ENCODE measurements at regions not wholly inside any gene's neighbourhood (a gene's known extent, or its start where the extent isn't known, plus 50 kb on each side); places are given as distances from the start of the nearest gene placed in this dataset.
A peak's percentile ranks its signal among the peaks of the same experiment; 100 is the strongest.

- peaks cover 0 to 18% of the 10 kb centered on the region in 2 experiments; a peak in 2 of 5 replicates for H3K27me3 ChIP-seq (ENCODE audit: control insufficient read depth in 1 of 2, insufficient read depth in 2 of 2, low read length in 2 of 2)
- intact Hi-C loops (cut with micrococcal nuclease; ENCODE audit: unreplicated experiment) (no loop called here), in situ Hi-C loops (cut with HindIII; ENCODE audit: extremely low pct_ligation_motif_present, low pct_unique_long_range_greater_than_20kb) (no loop called here)
- H3K4me3 ChIP-seq (replicated peaks in 1 of 3; ENCODE audit: insufficient read depth in 1 of 3, low read depth in 2 of 3, low read length in 3 of 3): no peak overlapping the region
- no peak overlapping the region for H2AFZ ChIP-seq (ENCODE audit: low read length)
- no peaks in the 10 kb centered on the region for H3K79me2 ChIP-seq (ENCODE audit: insufficient read depth, low read length)
- no peaks in the 10 kb centered on the region for H3K36me3 ChIP-seq (replicated peaks in 1 of 2; ENCODE audit: control insufficient read depth in 1 of 2, insufficient read depth in 2 of 2, low read length in 2 of 2)
- H3K4me1 ChIP-seq (ENCODE audit: insufficient read depth, low read length): no peaks in the 10 kb centered on the region
- no peak overlapping the region for H3K4me2 ChIP-seq (ENCODE audit: low read depth, low read length)
- H4K20me1 ChIP-seq (ENCODE audit: insufficient read depth, low read length): no peaks in the 10 kb centered on the region
- ATAC-seq (no peak), DNase-seq (ENCODE audit: low spot score) (no peak), FAIRE-seq (no peak)
- 36% methylated on average over 6 of the region's 6 CpGs for WGBS (ENCODE audit: low lambda C conversion rate)
- no peak overlapping the region for H3K9ac ChIP-seq (ENCODE audit: insufficient read depth, low read depth, low read length)
- no peak overlapping the region for H3K27ac ChIP-seq (ENCODE audit: extremely low read length, insufficient read depth, low read length)
- no TSS peak for BruUV-seq (replicated peaks)
- TF ChIP-seq PHF20 (CRISPR knock-in tag; IDR thresholded peaks at IDR 0.05) (no peak), ZNF143 (CRISPR knock-in tag; IDR thresholded peaks at IDR 0.05) (no peak), ZNF121 (CRISPR knock-in tag; IDR thresholded peaks at IDR 0.05) (peak; percentile 28; the same call in 1 of the 2 replicates), CREBL2 (CRISPR knock-in tag; IDR thresholded peaks at IDR 0.05; ENCODE audit: borderline replicate concordance) (no peak), ZHX2 (IDR thresholded peaks at IDR 0.05; ENCODE audit: low read depth) (no peak), ZHX2 (CRISPR knock-in tag; IDR thresholded peaks at IDR 0.05; ENCODE audit: borderline replicate concordance) (no peak)
- ChIA-PET CTCF (ENCODE audit: low intra/inter-chr PET ratio, low total read pairs) (no interaction called here), POLR2A (no interaction called here)
- H3K9me3 ChIP-seq (ENCODE audit: low read length): no peaks in the 10 kb centered on the region
These were observed 80.1 kb upstream of the ADGRE5 start for GRCh38 chr19:14301150-14301549.
